GM12874 (cell line): ENCODE measurements at regions not wholly inside any gene's neighbourhood (a gene's known extent, or its start where the extent isn't known, plus 50 kb on each side); places are given as distances from the start of the nearest gene placed in this dataset.

Source experiments
- TF ChIP-seq, protein P1 (sequence below): IDR thresholded peaks from 2 replicates; pipeline ENCODE4 v1.5.1; 2011; ENCODE audit warnings: low read depth, mild to moderate bottlenecking, control low read depth, low read length, moderate library complexity; ENCODE audit not compliant: insufficient read depth

DNA sequence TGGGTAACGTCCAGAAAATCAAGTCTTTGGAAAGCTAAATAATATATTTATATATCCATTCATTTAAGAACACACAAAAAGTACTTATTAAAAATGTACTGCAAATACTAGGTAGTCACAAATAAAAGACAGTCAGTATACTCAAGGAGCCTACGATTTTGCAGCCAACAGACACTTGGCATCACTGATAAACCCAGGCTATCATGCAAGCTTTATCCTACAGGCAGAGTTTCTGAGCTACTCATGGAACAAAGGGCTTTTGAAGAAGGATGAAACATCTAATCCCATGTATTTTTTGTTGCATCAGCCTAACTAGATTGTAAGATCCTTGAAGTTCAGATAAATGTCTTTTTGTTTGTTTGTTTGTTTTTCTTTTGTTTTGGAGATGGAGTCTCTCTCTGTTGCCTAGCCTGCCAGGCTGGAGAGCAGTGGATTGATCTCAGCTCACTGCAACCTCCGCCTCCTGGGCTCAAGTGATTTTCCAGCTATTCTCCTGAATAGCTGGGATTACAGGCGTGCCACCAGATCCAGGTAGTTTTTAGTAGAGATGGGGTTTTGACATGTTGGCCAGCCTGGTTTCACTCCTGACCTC, 319.4 kb upstream of the MDFIC2 start:
- TF ChIP-seq, protein P1, sequence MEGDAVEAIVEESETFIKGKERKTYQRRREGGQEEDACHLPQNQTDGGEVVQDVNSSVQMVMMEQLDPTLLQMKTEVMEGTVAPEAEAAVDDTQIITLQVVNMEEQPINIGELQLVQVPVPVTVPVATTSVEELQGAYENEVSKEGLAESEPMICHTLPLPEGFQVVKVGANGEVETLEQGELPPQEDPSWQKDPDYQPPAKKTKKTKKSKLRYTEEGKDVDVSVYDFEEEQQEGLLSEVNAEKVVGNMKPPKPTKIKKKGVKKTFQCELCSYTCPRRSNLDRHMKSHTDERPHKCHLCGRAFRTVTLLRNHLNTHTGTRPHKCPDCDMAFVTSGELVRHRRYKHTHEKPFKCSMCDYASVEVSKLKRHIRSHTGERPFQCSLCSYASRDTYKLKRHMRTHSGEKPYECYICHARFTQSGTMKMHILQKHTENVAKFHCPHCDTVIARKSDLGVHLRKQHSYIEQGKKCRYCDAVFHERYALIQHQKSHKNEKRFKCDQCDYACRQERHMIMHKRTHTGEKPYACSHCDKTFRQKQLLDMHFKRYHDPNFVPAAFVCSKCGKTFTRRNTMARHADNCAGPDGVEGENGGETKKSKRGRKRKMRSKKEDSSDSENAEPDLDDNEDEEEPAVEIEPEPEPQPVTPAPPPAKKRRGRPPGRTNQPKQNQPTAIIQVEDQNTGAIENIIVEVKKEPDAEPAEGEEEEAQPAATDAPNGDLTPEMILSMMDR = no peak

DNA sequence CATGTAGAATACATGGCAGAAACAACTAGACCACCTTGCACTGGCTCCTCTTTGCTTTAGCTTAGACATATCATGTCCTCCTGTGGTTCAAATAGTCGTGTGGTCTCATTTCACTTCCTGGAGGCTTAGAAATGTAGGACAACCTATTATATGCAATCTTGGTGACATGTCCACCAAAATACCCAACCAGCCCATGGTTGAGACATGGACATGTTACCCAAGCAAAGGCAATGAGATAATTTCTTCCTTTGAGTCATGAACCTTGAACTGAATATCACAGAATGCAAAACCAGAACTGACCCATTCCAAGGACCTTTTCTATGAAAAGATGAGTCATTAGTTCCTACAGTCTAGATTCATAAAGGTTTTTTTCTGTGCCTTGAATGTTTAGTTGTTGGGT, 309.0 kb upstream of the MDFIC2 start:
- TF ChIP-seq, protein P1 = no peak

DNA sequence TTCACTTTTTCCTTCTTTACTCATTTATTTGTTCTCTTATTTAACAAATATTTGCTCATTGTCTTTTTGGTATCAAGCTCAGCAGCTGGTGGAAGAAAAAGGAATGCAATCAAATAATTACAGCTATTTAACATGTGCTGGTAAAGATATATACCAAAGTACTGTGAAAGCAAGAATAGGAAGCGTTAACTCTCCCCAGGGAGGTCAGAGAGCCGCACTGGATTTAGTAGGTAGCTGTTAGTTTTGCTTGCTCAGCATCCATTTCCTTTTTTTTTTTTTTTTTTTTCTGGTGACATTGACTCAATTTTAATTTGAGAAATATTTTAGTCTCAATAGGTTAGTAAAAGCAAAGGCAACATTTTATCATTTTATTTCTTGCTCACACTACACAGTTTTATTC, 308.5 kb upstream of the MDFIC2 start:
- TF ChIP-seq, protein P1 = no peak

DNA sequence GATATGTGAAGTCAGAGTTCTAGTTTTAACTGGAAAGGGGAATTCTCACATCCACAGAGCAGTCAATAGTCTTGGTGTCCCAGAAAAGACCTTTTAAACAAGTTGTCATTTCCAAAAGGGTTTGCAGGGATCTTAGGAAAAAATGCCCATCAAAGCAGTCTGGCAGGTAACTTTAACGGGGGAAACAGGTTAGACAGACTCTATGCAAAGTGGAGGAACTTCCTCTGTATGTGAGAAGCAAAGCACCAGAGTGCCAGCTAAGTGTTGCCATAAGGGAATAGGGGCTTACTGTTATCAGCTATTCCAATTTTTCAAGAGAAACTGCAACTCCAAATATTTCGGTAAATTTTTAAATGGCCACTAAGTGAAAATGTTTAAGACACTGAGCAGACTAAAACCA, 307.9 kb upstream of the MDFIC2 start:
- TF ChIP-seq, protein P1 = no peak

DNA sequence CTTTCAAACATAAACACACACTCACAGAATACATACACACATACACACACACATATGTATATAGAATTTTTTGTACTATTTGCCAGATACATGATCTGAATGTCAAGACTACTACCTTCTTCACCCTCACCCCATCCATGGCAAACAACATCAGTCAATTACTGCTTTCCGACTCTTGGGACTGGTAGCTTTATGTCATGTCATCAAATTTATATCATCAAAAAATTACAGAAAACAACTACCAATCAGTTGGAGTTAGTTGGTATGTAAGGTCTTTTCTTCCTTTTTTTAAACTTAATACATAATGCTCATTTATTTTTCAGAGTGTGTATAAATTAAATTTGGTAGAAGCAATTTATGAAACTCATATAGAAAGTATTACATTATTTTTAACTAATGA, 305.7 kb upstream of the MDFIC2 start:
- TF ChIP-seq, protein P1 = no peak

DNA sequence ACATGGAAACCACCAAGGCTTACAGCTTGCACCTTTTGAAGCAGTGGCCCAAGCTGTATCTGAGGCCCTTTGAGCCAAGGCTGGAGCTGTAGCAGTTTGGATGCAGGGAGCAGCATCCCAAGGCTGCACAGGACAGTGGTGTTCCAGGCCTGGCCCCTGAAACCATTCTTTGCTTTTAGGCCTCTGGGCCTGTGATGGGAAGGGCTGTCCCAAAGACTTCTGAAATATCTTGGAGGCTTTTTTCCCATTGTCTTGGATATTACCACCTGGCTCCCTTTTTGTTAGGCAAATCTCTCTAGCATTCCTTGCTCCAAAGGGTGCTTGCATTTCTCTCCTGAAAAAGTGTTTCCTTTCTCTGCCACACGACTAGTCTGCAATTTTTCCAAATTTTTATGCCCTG, 302.8 kb upstream of the MDFIC2 start:
- TF ChIP-seq, protein P1 = no peak

DNA sequence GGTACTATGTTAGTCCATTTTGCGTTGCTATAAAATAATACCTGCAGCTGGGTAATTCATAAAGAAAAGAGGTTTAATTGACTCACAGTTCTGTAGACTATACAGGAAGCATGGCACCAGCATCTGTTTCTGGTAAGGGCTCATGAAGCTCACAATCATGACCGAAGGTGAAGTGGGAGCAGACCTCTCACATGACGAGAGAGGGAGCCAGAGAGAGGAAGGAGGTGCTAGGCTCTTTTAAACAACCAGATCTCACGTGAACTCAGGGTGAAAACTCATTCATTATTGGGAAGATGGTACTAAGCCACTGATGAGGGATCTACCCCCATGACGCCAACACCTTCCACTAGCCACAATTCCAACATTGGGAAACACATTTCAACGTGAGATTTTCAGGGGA, 301.7 kb upstream of the MDFIC2 start:
- TF ChIP-seq, protein P1 = no peak
